ENCODE measurements at regions not wholly inside any gene's neighbourhood (a gene's known extent, or its start where the extent isn't known, plus 50 kb on each side); places are given as distances from the start of the nearest gene placed in this dataset.
"Not testable (repeated sequence)": the region's sequence is repeated elsewhere in the genome, so short reads cannot be mapped to it uniquely, and the experiment has no call there.

DNA sequence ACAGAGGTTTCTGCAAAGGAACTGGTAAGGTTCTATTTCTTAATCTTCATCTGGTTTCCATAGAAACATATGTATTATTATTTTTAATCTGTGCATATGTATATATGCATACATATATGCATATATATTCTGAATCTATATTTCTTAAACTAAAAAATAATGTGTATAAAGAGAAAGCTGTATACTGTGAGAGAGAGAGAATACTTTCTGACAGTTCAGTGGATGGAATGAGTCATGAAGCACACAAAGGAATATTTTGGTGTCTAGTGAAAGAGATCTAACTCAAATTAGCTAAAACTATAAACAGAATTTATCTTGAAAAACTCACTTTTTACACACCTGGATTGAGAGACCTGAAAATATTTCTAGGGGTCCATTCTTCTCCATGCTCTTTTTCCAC lies 1929.3 kb upstream of the LRRTM1 start:
- DNase-seq (ENCODE audit: low read depth), result no peak

DNA sequence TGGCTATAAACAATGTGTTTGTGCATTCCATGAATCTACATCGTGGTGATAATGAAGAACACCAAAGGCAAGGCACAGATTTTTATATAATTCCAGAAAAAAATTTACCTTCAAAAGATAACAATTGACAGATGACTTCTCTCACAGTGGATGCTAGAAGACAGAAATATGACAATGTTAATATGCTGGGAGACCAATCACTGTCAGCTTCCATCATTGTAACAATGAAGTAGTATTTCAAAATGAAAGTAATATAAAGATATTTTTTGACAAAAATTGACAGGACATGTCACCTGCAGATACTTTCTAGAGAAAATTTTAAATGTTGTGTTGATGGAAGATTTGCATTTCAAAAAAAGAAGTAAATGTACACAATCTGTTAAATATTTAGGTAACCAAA lies 1925.9 kb upstream of the LRRTM1 start:
- DNase-seq (ENCODE audit: low read depth), result no peak

DNA sequence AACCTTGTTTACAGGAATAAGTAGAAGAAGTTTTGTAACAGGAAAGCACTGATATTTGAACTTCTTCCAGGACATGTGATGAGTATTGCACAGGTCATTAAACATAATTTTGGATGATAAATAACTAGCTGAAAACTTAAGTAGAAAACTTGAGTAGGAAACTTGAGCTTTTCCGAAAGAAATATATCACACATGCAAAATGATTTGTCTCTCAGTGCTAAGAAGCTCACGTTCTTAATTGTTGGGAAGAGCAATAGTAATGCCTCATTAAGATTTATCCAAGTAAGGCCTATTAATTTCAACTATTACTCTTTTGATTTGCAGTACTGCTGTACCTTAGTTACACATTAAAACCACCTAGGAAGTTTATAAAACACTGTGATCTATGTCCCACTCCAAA lies 1921.9 kb upstream of the LRRTM1 start:
- no peak for DNase-seq (ENCODE audit: low read depth)

DNA sequence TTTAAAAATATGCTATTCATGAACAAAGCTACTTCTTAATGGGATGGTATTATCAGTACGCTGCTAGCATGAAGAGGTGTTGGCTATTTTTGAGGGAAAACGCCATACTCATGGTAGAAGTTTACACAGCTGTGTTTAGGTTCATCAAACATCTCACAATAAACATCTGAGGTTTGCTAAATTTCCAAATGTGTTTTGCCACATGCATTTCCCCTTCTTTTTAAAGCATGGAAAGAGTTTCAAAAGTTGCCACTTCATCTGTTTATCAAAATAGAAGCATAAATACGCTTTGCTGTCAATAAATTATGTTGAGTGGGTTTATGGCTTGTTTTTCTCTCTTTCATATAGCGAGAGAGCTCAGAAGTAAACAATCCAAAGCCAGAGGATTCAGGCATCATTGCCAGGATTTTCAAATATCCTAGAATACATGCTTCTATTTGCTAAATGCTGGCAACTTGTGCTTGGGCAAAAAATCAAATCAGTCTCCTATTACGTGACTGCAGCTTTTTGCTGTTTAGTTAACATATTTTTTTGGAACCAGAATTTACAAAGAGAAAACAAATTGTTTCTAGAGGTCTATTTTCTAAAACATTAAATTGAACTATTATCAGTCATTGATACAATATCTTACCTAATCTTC lies 1919.9 kb upstream of the LRRTM1 start:
- DNase-seq (ENCODE audit: low read depth), result no peak

DNA sequence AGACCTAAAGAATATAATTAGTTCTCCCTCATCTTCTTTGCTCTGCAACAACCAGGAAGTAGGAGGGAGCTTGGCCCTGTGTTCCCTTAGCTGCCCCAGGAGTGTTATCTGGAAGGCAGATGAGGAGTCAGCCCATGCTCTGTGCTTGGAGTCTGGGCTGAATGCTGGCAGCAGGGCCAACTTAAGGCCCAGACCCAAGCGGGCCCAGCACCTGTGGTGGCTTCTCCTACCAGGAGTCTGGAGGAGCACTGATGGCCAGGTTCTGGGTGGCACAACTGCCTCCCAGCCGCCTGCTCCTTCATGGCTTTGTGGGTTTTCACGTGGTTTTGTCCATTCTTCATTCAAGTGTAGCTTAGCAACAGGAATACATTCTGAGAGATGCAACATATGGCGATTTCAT lies 1910.7 kb upstream of the LRRTM1 start:
- DNase-seq (ENCODE audit: low read depth), result no peak

DNA sequence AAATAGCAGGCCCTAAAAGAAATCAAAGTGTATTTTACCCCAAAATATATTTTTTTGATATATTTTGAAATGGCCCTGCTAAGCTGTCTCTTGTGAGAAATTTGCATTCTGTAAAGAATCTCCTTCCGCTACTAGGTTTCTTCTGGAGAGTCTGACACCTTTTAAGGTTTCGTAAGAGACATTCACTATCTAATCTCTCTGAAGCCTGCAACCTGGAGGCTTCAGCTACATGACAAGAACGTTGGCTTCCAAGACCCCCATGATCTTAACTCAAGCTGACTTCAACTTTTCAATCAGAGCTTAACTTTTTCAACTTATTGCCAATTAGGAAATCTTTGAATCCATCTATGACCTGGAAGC lies 1894.9 kb upstream of the LRRTM1 start:
- DNase-seq (ENCODE audit: low read depth), result no peak

DNA sequence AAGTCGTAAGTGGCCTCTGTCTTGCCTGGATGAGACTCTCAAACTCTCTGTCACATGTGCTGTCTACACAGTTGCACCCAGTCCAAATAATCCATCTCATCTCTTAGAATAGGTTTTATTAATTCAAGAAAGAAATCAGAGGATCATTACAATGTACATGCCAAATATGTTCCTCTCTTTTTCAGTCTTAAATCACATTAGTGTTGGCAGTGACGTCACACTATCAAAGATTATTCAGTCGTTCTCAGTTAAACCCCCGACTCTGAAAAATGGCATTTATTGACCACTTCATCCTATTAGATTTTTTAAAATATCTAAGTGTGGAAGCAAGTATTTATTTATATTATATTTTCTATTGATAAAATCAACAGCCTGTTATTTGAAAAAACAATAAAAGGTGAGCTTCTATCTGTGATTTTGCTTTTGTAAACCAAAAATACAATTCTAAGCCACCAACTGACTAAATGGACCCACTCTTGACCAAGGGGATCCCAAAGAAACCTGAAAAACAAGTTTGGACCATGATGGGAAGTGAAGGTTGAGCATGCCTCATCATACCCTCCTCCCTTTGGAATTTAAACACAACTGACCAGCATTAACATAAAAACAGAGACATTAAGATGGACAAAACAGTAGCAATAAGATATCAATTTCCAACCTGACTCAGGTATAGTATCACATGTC lies 1894.4 kb upstream of the LRRTM1 start:
- no peak for DNase-seq (ENCODE audit: low read depth)

DNA sequence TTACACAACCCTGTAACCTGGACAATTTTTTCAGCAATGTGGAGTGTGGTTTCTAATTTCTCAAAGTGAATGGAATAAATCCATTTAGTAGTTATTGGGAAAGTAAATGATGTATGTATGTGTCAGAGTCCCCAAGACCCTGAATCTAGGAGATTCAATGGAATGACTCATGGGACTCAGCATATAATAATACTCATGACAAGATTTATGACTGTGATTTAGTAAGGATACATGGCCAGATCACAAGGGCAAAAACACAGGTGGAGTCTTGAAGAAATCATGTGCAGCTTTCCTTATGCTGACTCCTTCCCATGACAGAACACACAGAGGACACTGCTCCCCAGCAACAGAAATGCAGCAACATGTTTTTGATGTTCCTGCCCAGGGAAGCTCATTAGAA lies 1877.7 kb upstream of the LRRTM1 start:
- no peak for DNase-seq (ENCODE audit: low read depth)

DNA sequence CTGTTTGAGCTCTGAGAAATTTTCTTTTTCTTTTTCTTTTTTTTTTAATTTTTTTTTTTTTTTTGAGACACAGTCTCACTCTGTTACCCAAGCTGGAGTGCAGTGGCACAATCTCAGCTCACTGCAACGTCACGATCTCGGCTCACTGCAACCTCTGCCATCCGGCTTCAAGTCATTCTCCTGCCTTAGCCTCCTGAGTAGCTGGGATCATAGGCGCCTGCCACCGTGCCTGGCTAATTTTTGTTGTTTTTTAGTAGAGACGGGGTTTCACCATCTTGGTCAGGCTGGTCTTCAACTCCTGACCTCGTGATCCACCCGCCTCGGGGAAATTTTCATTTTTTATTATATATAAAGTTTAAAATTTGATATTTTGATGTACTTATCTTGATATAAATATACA lies 1870.7 kb upstream of the LRRTM1 start:
- DNase-seq (ENCODE audit: low read depth), result not testable (repeated sequence)

DNA sequence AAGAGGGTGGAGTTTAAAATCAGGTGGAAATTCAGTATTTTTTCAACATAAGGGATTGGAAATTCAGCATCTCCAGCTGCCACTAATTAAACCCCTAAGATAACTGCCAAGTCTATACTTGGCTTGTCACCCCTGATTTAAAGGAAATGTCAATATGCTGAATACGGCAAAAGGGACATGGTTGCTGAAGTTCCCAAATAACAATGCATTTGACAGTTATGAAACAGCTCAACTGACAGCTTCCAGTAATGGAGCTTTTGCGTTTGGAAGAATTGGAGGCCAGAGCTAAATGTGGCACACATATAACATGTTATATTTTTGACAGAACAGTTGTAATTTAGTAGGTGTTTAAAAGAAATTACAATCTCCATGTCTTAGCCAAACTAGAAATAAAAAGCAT lies 1867.9 kb upstream of the LRRTM1 start:
- no peak for DNase-seq (ENCODE audit: low read depth)

DNA sequence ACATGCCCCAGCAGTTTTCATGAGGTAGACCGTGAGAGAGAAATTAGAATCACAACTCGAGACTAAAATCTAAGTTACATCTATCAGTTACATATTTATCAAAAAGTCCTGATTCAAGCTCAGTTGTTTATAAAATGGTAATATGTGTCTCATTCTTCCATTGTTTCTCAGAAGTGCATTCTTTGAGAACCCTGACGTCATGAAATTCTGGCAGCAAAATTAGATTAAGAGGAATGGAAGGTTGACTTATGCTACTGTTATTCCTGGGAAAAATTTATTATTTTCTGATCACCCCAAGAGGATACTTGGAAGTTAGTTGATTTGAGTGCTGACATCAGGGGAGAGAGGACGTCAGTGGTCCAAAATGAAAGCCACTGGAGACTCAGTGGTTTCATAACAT lies 1864.8 kb upstream of the LRRTM1 start:
- DNase-seq (ENCODE audit: low read depth), result no peak

DNA sequence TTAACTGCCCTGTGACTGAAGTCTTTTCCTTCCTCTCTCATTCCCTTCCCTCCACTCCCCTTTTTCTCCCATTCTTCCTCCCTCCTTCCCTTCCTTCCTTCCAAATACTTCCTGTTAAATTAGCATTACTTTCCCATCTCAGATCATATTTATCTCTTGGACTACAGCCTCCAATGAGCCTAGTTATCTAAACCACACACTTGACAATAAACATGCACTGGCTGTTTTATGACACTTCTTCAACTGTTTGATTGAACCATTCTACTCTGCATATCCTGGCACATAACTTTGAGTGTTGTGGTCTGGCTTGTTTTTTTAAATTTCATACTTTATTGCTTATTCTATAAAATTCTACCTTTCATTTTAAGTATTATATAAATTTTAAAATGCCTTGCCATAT lies 1860.8 kb upstream of the LRRTM1 start:
- no peak for DNase-seq (ENCODE audit: low read depth)

DNA sequence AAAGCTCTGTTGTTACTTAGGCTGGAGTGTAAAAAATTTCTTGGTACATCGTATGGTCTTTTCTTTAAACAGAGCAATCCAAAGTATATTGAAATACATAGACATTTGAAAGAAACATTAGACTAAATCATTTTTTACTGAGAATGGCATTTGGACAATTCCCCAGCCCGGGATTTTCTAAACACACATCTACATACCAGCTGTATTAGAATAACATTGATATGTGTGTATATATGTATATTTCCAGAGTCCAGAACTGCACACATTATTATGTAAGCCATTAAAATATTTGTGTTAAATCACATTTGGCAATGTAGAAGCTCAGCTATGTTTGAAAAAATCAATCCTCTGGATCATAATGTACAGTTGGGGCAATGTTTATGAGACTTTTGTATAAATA lies 1853.6 kb upstream of the LRRTM1 start:
- no peak for DNase-seq (ENCODE audit: low read depth)

DNA sequence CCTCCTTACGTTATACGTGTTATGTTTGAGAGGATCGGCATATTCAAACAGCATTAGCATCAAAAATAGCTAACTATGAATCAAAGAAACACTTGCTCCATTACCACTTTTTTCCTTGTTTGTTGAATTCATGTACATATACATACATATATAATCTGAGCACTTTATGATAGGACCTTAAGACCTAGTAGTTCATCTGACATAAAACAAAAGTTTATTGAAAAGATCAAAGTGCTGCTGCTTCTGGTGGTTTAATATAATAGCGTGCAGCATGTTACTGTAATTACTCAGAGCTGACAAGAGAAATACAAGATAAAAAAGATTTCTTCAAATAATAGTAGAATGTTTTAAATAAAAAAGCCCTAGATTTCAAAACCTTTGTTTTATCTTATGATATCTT lies 1850.9 kb upstream of the LRRTM1 start:
- no peak for DNase-seq (ENCODE audit: low read depth)

DNA sequence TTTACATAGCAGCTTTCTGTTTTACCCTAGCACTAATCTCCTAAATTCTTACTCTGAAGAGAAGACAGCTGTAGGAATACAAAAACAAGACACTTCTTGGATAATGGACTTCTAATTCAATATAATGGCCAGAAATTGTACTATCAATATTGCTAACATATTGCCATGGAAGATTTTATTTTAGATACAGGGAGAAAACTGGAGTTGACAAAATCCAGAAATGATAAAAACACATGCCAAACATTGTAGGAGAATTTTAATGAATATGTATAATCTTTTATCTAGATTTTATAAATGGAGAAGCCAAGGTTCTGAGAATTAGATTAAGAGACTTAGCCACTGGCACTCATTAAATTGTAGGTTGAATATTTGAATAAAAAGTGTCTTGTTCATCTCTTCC lies 1838.8 kb upstream of the LRRTM1 start:
- no peak for DNase-seq (ENCODE audit: low read depth)

DNA sequence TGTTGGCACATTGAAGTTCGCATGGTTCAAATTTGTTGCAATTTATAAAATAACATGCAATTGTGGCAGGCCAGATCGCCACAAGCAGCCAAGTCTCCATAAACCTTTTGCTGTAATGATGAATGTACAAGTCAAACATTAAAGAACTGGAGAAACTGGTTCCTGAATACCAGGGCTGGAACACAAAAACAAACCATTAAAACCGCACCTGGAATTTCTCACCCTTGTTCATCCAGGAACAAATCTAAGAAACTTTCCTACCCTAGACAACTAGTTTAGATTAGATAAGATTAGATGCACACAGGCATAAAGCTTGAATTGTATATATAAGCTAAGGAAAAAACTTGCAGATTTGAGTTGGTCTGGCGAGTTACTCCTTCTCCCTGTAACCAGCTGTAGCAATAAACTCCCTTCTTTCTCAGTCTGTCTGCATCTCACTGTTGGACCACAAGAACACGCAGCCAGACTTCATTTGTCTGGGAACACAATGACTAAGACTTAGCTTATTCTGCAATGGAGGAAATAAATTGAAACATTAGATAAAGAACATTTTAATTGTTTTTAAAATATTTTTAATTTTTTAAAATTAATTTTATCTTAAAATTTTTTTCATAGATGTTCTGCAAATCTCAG lies 1835.5 kb upstream of the LRRTM1 start:
- no peak for DNase-seq (ENCODE audit: low read depth)

DNA sequence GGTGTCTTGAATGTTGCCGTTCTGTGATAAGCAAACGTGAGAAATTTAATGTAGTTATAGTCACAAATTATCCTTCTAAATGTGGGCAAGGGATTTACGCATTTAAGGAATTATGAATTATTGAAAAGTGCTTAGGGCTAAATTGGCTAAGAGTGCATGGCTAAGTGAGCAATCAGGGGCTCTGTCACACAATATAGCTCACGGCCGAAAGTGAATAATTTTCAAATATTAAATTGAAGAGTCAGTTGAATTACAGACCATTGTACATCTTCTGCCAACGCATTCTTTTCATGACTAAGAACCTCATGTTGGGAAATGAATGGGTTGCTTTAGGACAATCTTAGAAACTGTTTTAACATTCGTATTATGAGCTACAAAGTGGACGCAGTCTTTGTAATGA lies 1832.9 kb upstream of the LRRTM1 start:
- DNase-seq (ENCODE audit: low read depth), result no peak

DNA sequence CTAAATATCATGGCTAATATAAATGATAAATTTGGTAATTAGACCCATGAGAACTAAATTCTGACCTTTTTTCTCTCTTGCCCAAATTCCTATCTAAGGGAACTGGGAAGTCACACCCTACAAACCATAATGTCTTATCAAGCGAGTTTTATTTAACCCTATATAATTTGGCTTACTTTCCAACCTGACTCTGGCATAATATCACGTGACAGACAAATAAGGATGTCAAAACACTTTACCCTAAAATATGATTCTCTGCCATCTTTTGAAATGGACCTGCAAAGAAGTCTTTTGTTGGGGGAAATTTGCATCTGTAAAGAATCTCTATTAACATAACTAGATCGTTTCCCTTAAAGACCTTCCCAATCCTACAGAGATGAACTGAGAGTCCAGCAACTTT lies 1823.5 kb upstream of the LRRTM1 start:
- no peak for DNase-seq (ENCODE audit: low read depth)

DNA sequence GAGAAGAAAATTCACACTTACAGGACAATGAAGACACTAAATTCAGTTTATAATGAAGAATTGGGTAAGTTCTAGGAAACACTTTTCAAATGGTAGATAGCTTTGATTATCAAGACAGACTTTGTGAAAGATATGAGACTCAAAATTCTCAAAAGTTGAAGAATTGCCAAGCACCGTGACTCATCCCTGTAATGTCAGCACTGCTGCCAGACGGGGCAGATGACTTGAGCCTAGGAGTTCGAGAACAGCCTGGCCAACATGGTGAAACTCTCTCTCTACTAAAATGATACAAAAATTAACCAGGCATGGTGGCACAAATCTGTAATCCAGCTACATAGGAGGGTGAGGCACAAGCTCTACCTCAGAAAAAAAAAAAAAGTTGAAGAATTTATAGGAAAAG lies 1820.1 kb upstream of the LRRTM1 start:
- no peak for DNase-seq (ENCODE audit: low read depth)

DNA sequence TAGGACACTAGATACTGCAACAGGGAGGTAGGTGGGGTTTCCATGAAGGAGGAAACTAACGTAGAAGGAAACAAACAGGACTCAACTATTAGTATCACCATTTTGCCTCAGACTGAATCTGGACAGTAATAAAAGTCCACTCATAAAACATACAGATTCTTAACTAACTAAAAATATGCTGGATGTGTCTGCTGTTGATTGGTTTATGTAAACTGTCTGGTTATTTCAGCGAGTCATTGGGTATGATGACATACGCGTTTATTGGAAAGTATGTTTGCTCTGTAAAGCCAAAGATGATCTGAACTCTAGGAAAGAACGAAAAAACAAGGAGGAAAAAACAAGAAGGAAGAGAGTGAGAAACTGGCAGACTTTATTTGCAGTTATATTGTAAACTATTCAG lies 1816.1 kb upstream of the LRRTM1 start:
- no peak for DNase-seq (ENCODE audit: low read depth)

DNA sequence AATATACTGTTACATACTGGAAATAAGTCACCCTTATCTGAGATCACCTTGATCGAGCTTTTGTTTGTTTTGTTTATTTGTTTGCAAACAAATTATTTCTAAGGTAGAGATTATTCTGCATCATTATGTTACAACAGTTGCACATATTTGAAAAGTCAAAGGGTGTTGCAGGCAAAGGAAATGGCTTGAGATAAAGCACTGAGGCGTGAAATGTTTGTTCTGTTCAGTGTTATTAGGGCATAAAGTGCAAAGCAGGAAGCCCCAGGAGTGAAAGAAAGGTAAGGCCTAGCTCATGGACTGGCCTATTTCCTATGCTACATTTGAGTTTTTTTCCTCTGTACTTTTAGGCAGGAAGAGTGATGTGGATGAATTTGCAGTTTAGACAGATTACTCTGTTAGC lies 1815.6 kb upstream of the LRRTM1 start:
- DNase-seq (ENCODE audit: low read depth), result no peak

DNA sequence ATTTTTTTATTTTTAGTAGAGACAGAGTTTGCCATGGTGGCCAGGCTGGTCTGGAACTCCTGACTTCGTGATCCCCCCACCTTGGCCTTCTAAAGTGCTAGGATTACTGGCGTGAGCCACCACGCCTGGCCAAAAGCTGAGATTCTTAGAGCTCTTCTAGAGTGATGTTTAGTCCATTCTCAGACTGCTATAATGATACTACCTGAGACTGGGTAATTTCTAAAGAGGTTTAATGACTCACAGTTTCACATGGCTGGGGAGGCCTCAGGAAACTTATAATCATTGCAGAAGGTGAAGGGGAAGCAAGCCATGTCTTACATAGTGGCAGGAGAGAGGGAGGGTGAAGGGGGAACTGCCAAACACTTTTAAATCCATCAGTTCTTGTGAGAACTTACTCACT lies 1804.9 kb upstream of the LRRTM1 start:
- DNase-seq (ENCODE audit: low read depth), result no peak

DNA sequence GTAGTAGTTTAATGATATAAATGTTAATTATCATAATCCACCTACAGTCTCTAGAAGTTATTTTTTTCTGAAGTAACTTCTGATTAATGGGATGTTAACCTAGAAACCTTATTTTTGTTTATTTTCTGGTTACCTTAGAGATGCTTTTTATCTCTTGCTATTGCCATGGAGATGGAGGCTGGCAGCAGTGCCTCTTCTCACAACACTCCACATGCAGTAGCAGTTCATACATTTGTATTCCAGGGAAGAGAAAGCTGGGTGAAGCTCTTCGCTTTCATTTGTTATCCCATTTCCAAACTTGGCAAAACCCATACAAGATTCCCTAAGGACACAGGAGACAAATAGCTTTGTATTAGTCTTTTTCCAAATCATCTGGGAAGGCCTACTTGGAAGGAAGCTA lies 1794.1 kb upstream of the LRRTM1 start:
- no peak for DNase-seq (ENCODE audit: low read depth)

DNA sequence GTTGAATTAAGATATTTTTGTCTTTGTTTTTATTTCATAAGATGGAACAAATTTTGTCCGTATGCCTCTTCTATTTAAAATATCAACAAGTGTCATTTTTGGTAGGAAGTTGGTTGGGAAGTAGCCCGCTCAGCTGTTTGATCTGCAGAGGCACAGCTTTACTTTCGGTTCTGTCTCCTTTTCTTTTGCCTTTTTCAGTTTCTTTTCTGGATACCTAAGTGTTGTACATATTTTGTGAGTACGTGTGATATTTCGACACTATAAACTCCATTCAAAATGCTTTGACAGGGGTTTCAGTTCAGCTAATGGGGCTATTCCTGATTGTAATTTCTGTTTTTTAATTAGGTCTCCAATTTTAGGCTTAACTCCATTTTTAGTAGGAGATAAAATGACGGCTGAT lies 1785.0 kb upstream of the LRRTM1 start:
- no peak for DNase-seq (ENCODE audit: low read depth)
